HL-60 (cell line): ENCODE measurements at regions not wholly inside any gene's neighbourhood (a gene's known extent, or its start where the extent isn't known, plus 50 kb on each side); places are given as distances from the start of the nearest gene placed in this dataset.

Experiments used
- CTCF ChIP-seq: IDR thresholded peaks from one replicate; pipeline ENCODE4 v1.5.1; 2011; ENCODE audit warnings: low read length, control low read depth, inconsistent platforms; ENCODE audit not compliant: insufficient read depth
- POLR2AphosphoS5 ChIP-seq: IDR thresholded peaks from 2 replicates; pipeline ENCODE4 v1.6.1; 2012; ENCODE audit warnings: low read depth
- SPI1 ChIP-seq: IDR thresholded peaks from 2 replicates; pipeline ENCODE4 v1.6.1; 2012; ENCODE audit warnings: low read depth, mild to moderate bottlenecking, borderline replicate concordance
- TF ChIP-seq, protein P1 (sequence below): IDR thresholded peaks from 2 replicates; pipeline ENCODE4 v1.6.1; 2012; ENCODE audit warnings: low read depth; ENCODE audit not compliant: insufficient replicate concordance

DNA sequence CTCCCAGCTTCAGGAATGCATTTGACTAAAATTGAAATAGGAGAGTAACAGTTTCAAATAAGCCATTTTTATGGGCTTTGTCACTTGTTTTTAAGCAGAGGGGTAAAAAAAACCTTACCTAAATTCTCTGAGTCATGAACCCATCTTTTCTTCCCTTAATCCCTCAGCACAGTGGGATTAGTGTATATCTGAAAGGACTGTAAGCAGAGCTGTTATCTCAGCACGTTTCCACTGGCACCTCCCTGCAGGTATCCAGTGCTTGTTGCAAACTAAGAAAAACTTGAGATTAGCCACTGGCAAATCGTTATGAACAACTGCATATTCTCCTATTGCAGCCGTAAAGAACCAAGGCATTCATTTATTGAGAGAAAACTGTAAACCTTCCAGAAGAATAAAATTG lies 872.7 kb downstream of the EFNA5 start:
- TF ChIP-seq CTCF (no peak), SPI1 (no peak), POLR2AphosphoS5 (no peak)
- TF ChIP-seq, protein P1, sequence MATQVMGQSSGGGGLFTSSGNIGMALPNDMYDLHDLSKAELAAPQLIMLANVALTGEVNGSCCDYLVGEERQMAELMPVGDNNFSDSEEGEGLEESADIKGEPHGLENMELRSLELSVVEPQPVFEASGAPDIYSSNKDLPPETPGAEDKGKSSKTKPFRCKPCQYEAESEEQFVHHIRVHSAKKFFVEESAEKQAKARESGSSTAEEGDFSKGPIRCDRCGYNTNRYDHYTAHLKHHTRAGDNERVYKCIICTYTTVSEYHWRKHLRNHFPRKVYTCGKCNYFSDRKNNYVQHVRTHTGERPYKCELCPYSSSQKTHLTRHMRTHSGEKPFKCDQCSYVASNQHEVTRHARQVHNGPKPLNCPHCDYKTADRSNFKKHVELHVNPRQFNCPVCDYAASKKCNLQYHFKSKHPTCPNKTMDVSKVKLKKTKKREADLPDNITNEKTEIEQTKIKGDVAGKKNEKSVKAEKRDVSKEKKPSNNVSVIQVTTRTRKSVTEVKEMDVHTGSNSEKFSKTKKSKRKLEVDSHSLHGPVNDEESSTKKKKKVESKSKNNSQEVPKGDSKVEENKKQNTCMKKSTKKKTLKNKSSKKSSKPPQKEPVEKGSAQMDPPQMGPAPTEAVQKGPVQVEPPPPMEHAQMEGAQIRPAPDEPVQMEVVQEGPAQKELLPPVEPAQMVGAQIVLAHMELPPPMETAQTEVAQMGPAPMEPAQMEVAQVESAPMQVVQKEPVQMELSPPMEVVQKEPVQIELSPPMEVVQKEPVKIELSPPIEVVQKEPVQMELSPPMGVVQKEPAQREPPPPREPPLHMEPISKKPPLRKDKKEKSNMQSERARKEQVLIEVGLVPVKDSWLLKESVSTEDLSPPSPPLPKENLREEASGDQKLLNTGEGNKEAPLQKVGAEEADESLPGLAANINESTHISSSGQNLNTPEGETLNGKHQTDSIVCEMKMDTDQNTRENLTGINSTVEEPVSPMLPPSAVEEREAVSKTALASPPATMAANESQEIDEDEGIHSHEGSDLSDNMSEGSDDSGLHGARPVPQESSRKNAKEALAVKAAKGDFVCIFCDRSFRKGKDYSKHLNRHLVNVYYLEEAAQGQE, result no peak
